ENCODE measurements at regions not wholly inside any gene's neighbourhood (a gene's known extent, or its start where the extent isn't known, plus 50 kb on each side); places are given as distances from the start of the nearest gene placed in this dataset.

GRCh38 chr4:89416960-89417359, 109.4 kb upstream of the GPRIN3 start:
- no peak overlapping the region for H3K4me3 Mint-ChIP-seq
- no peaks in the 10 kb centered on the region for H3K36me3 Mint-ChIP-seq
- no peak for DNase-seq (ENCODE audit: low spot score in 2 of 2, unreplicated experiment in 2 of 2)
- H3K27ac Mint-ChIP-seq, result no peak overlapping the region
- TF ChIP-seq, protein P1, sequence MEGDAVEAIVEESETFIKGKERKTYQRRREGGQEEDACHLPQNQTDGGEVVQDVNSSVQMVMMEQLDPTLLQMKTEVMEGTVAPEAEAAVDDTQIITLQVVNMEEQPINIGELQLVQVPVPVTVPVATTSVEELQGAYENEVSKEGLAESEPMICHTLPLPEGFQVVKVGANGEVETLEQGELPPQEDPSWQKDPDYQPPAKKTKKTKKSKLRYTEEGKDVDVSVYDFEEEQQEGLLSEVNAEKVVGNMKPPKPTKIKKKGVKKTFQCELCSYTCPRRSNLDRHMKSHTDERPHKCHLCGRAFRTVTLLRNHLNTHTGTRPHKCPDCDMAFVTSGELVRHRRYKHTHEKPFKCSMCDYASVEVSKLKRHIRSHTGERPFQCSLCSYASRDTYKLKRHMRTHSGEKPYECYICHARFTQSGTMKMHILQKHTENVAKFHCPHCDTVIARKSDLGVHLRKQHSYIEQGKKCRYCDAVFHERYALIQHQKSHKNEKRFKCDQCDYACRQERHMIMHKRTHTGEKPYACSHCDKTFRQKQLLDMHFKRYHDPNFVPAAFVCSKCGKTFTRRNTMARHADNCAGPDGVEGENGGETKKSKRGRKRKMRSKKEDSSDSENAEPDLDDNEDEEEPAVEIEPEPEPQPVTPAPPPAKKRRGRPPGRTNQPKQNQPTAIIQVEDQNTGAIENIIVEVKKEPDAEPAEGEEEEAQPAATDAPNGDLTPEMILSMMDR (IDR thresholded peaks at IDR 0.05; ENCODE audit: unreplicated experiment), result no peak
- H3K27me3 Mint-ChIP-seq (ENCODE audit: low read depth), result no peaks in the 10 kb centered on the region
- no peaks in the 10 kb centered on the region for H3K4me1 Mint-ChIP-seq
- no peaks in the 10 kb centered on the region for H3K9me3 Mint-ChIP-seq

DNA sequence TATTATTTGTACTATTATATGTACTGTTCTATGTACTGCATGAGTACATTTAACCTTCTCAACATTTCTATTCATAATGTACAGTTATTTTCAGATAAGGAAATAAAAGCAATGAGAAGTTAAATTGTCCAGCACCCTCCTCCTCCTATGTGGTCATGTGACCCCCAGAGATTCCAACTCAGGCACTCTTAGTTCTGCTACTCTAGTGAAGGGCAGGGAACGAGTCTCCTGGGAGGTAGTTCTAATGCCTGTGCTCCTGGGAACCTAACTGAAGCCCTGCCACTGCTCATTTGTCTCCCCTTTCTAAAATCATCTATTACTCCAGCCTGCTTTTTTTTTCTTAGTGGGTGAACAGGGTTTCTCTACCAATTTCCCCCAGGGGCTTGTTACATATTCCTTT, 105.9 kb upstream of the GPRIN3 start:
- Mint-ChIP-seq H3K36me3 (no peaks in the 10 kb centered on the region), H3K4me3 (no peak overlapping the region), H3K27me3 (ENCODE audit: low read depth) (no peaks in the 10 kb centered on the region), H3K9me3 (no peaks in the 10 kb centered on the region), H3K4me1 (peaks cover 13% of the 10 kb centered on the region), H3K27ac (no peak overlapping the region)
- TF ChIP-seq, protein P1 (IDR thresholded peaks at IDR 0.05; ENCODE audit: unreplicated experiment), result no peak
- no peak for DNase-seq (ENCODE audit: low spot score in 2 of 2, unreplicated experiment in 2 of 2)

DNA sequence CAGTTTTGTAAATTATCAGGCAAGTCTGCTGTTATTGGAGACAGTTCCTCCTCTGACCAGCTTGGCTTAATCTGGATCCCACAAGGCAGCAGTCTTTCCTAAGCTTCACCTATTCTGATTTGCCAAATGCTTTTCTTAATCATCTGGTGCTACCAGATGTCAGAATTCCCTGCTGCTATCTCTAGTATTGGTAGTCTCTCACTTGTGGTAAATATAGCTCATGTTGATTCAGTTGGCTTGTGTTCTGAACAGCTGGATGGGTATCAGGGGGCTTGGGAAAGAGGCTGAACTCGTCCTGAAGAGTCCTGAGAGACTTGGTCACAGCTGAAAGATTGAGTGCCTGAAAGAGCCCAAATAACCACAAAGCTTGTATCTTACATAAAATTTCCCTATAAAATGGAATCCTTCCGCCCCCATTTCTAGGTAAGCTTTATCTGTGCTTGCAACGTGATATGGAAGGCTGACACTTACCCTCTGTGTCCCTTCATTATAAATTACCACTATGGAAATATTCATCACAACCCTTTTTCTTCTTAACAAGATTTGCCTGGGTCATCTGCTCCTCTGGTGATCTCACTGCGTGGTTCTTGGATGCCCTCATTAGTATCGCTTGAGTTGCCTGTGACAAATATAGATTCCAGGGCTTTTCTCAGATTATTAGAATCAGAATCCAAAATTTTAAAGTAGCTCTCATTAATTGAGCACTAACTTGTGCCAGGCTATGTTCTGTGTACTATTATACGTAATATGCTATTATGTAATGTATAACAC, 104.1 kb upstream of the GPRIN3 start:
- Mint-ChIP-seq H3K4me1 (peaks cover 13% of the 10 kb centered on the region), H3K27ac (no peak overlapping the region), H3K9me3 (peaks cover 9% of the 10 kb centered on the region), H3K4me3 (no peak overlapping the region), H3K36me3 (no peaks in the 10 kb centered on the region), H3K27me3 (ENCODE audit: low read depth) (no peaks in the 10 kb centered on the region)
- TF ChIP-seq, protein P1 (IDR thresholded peaks at IDR 0.05; ENCODE audit: unreplicated experiment), result no peak
- DNase-seq (ENCODE audit: low spot score in 2 of 2, unreplicated experiment in 2 of 2), result no peak

DNA sequence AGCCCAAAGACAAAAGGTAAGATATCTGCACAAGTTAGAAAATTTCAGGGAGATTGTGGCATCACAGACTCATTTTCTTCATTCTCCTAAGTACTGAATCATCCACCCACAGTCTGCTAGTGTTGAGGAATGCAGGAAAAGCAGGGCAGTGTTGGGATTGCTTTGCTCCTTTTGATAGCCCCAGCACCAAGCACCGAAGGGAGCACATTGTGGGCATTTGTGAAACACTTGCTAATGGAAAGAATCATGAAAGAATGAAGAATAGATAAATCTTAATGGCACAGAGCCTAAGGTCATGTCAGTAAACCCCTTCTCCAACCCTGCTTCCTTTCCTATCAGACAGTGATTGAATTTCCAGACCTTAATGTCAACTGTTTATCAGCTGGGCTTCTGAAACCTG, 103.1 kb upstream of the GPRIN3 start:
- DNase-seq (ENCODE audit: low spot score in 2 of 2, unreplicated experiment in 2 of 2), result no peak
- Mint-ChIP-seq H3K4me1 (peaks cover 13% of the 10 kb centered on the region), H3K27me3 (ENCODE audit: low read depth) (no peaks in the 10 kb centered on the region), H3K36me3 (no peaks in the 10 kb centered on the region), H3K9me3 (peaks cover 9% of the 10 kb centered on the region), H3K4me3 (no peak overlapping the region), H3K27ac (peak overlapping the region; percentile 35)
- TF ChIP-seq, protein P1 (IDR thresholded peaks at IDR 0.05; ENCODE audit: unreplicated experiment), result no peak

- Mint-ChIP-seq H3K27ac (no peak overlapping the region), H3K27me3 (ENCODE audit: low read depth) (no peaks in the 10 kb centered on the region), H3K4me3 (no peak overlapping the region), H3K4me1 (peaks cover 3% of the 10 kb centered on the region), H3K9me3 (peaks cover 9% of the 10 kb centered on the region), H3K36me3 (no peaks in the 10 kb centered on the region)
- TF ChIP-seq, protein P1 (IDR thresholded peaks at IDR 0.05; ENCODE audit: unreplicated experiment), result no peak
- no peak for DNase-seq (ENCODE audit: low spot score in 2 of 2, unreplicated experiment in 2 of 2)
These were observed 96.9 kb upstream of the GPRIN3 start for GRCh38 chr4:89404530-89404929.

Data from mesothelial cell of epicardium (in vitro differentiated cells).